ENCODE measurements at regions not wholly inside any gene's neighbourhood (a gene's known extent, or its start where the extent isn't known, plus 50 kb on each side); places are given as distances from the start of the nearest gene placed in this dataset.

GRCh38 chr2:163541943-163542342 is 193.9 kb downstream of the FIGN start:
- DNase-seq: no peak
- Histone ChIP-seq H3K36me3 (no peaks in the 10 kb centered on the region), H3K9me3 (no peaks in the 10 kb centered on the region), H3K4me1 (no peaks in the 10 kb centered on the region), H3K27me3 (no peaks in the 10 kb centered on the region), H3K27ac (no peak overlapping the region), H3K4me3 (no peak overlapping the region)
- WGBS, 2 donors: 92 to 94% methylated on average over 2 of the region's 2 CpGs
- intact Hi-C loops (cut with DNase I): no loop called here
- TF ChIP-seq CTCF (IDR thresholded peaks at IDR 0.05) (no peak), POLR2A (IDR thresholded peaks at IDR 0.05) (no peak)

GRCh38 chr2:163541495-163541894 is 194.3 kb downstream of the FIGN start:
- no peaks in the 10 kb centered on the region for H3K36me3 ChIP-seq
- intact Hi-C loops (cut with DNase I): no loop called here
- no peaks in the 10 kb centered on the region for H3K9me3 ChIP-seq
- DNase-seq: no peak
- TF ChIP-seq CTCF (IDR thresholded peaks at IDR 0.05) (no peak), POLR2A (IDR thresholded peaks at IDR 0.05) (no peak)
- 75% methylated on average over 2 of the region's 2 CpGs for WGBS, 2 donors
- H3K4me3 ChIP-seq: no peak overlapping the region
- H3K4me1 ChIP-seq: no peaks in the 10 kb centered on the region
- no peak overlapping the region for H3K27ac ChIP-seq
- no peaks in the 10 kb centered on the region for H3K27me3 ChIP-seq

- no peak for TF ChIP-seq CTCF (IDR thresholded peaks at IDR 0.05)
- TF ChIP-seq POLR2A (IDR thresholded peaks at IDR 0.05): no peak
- Histone ChIP-seq H3K4me3 (no peak overlapping the region), H3K36me3 (no peaks in the 10 kb centered on the region), H3K27ac (no peak overlapping the region), H3K27me3 (no peaks in the 10 kb centered on the region), H3K9me3 (no peaks in the 10 kb centered on the region), H3K4me1 (no peaks in the 10 kb centered on the region)
- 42 to 56% methylated on average over 1 of the region's 1 CpG for WGBS, 2 donors
- DNase-seq: no peak
- intact Hi-C loops (cut with DNase I): no loop called here
These were observed 207.1 kb downstream of the FIGN start for GRCh38 chr2:163528640-163529217.

GRCh38 chr2:163527381-163527780 is 208.4 kb downstream of the FIGN start:
- no peak for TF ChIP-seq CTCF (IDR thresholded peaks at IDR 0.05)
- no peak for TF ChIP-seq POLR2A (IDR thresholded peaks at IDR 0.05)
- no peak overlapping the region for H3K4me3 ChIP-seq
- no peaks in the 10 kb centered on the region for H3K36me3 ChIP-seq
- no peaks in the 10 kb centered on the region for H3K4me1 ChIP-seq
- no peaks in the 10 kb centered on the region for H3K27me3 ChIP-seq
- H3K27ac ChIP-seq: no peak overlapping the region
- DNase-seq: no peak
- H3K9me3 ChIP-seq: no peaks in the 10 kb centered on the region
- intact Hi-C loops (cut with DNase I): no loop called here

- H3K27me3 ChIP-seq: no peaks in the 10 kb centered on the region
- DNase-seq: no peak
- no peak for TF ChIP-seq CTCF (IDR thresholded peaks at IDR 0.05)
- no peak for TF ChIP-seq POLR2A (IDR thresholded peaks at IDR 0.05)
- no peak overlapping the region for H3K4me3 ChIP-seq
- intact Hi-C loops (cut with DNase I): no loop called here
- H3K27ac ChIP-seq: no peak overlapping the region
- 57 to 72% methylated on average over 2 of the region's 2 CpGs for WGBS, 2 donors
- H3K4me1 ChIP-seq: no peaks in the 10 kb centered on the region
- no peaks in the 10 kb centered on the region for H3K9me3 ChIP-seq
- no peaks in the 10 kb centered on the region for H3K36me3 ChIP-seq
These were observed 217.0 kb downstream of the FIGN start for GRCh38 chr2:163518762-163519161.

All from esophagus squamous epithelium (tissue), 5 donors.